A172 (cell line): ENCODE measurements at regions not wholly inside any gene's neighbourhood (a gene's known extent, or its start where the extent isn't known, plus 50 kb on each side); places are given as distances from the start of the nearest gene placed in this dataset.
"Not testable (repeated sequence)": the region's sequence is repeated elsewhere in the genome, so short reads cannot be mapped to it uniquely, and the experiment has no call there.

Experiments used
- DNase-seq: peaks from one replicate; pipeline ENCODE4 v3.0.0-alpha.2; 2015; ENCODE audit warnings: low spot score

- peak; percentile 5 for DNase-seq
Observed at GRCh38 chr3:4222574-4223175, 80.5 kb upstream of the SETMAR start.

- DNase-seq, result no peak
Observed at GRCh38 chr3:4223777-4224176, 79.4 kb upstream of the SETMAR start.

GRCh38 chr3:4224331-4224730 is 78.8 kb upstream of the SETMAR start:
- DNase-seq, result no peak

GRCh38 chr3:4225005-4225471 is 78.1 kb upstream of the SETMAR start:
- no peak for DNase-seq

- DNase-seq, result no peak
Observed at GRCh38 chr3:4228295-4228694, 74.9 kb upstream of the SETMAR start.

- no peak for DNase-seq
Observed at GRCh38 chr3:4231041-4231440, 72.1 kb upstream of the SETMAR start.

GRCh38 chr3:4232798-4233197 is 70.4 kb upstream of the SETMAR start:
- DNase-seq, result no peak

GRCh38 chr3:4233488-4233887 is 69.7 kb upstream of the SETMAR start:
- no peak for DNase-seq

GRCh38 chr3:4234889-4235288 is 68.3 kb upstream of the SETMAR start:
- no peak for DNase-seq

- no peak for DNase-seq
Observed at GRCh38 chr3:4235690-4236089, 67.5 kb upstream of the SETMAR start.

- no peak for DNase-seq
Observed at GRCh38 chr3:4241595-4242170, 61.5 kb upstream of the SETMAR start.

- DNase-seq, result no peak
Observed at GRCh38 chr3:4245671-4246070, 57.5 kb upstream of the SETMAR start.

- no peak for DNase-seq
Observed at GRCh38 chr3:4247391-4247790, 55.8 kb upstream of the SETMAR start.

GRCh38 chr3:4250064-4250463 is 53.1 kb upstream of the SETMAR start:
- DNase-seq, result no peak

GRCh38 chr3:4251412-4251811 is 51.8 kb upstream of the SETMAR start:
- no peak for DNase-seq

- DNase-seq, result not testable (repeated sequence)
Observed at GRCh38 chr3:4253072-4253832, 49.9 kb upstream of the SETMAR start.
